ENCODE measurements at regions not wholly inside any gene's neighbourhood (a gene's known extent, or its start where the extent isn't known, plus 50 kb on each side); places are given as distances from the start of the nearest gene placed in this dataset.

DNA sequence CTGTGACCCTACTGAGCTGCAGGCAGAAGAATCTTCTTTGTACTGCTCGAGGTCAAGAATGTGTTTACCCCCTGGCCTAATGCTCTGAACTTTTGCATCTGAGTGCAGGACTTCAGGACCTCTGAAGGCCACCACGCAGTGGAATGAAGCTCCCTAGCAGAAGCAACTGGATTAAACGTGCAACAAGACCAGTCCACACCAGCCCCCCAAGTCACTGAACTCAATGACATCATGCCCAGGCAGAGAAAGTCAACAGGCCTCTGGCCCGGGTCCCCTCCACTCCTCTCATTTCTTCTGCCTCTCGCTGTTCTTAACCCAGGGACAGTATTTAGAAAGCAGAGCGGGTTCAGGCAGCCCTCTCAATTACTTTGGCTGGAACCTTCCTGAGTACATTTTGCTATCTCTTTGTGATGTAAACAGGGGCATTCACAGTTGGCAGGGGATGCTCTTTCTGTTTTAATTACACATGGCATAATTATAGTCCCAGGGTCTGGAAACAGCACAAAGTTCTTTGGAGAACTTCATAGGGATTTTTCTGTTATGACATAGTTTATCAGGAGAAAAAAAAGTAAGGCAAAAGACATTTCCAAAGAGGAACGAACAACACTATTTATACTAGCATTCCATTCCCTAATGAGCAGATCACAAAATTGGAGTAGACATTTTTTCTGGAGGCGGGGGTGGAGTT lies 108.2 kb upstream of the SPATA31D4 start:
- DNase-seq (ENCODE audit: low read depth): no peak
- TF ChIP-seq, protein P1, sequence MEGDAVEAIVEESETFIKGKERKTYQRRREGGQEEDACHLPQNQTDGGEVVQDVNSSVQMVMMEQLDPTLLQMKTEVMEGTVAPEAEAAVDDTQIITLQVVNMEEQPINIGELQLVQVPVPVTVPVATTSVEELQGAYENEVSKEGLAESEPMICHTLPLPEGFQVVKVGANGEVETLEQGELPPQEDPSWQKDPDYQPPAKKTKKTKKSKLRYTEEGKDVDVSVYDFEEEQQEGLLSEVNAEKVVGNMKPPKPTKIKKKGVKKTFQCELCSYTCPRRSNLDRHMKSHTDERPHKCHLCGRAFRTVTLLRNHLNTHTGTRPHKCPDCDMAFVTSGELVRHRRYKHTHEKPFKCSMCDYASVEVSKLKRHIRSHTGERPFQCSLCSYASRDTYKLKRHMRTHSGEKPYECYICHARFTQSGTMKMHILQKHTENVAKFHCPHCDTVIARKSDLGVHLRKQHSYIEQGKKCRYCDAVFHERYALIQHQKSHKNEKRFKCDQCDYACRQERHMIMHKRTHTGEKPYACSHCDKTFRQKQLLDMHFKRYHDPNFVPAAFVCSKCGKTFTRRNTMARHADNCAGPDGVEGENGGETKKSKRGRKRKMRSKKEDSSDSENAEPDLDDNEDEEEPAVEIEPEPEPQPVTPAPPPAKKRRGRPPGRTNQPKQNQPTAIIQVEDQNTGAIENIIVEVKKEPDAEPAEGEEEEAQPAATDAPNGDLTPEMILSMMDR (IDR thresholded peaks at IDR 0.05; ENCODE audit: low read depth, low read length, missing control alignments): no peak
- H3K4me3 ChIP-seq (ENCODE audit: low read depth, low read length): no peak overlapping the region

DNA sequence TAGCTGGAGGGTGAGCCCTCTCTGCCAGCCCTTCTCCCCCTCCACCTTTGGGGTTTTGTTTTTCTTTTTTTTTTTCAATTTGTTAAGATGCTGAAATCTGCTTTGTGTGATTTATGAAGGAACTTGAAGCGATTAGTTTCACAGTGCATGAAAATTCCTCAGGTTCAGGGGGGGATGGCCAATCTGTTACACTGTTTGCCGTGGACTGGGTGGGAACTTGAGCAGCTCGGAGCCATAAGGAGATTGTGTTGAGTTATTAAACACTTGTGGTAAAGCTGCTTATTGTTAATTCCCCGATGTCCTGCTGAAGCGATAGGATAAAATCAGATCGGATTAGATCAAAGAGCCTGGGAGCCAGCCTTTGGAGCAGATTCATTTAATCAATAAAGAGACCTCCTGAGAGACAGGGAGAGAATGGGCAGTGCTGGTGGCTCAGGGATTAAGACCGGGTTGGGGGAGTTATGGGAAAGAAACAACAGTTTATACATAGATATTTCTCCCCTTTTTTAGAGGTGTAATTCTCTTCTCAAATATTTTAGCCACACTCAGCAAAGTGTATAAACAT lies 105.8 kb upstream of the SPATA31D4 start:
- DNase-seq (ENCODE audit: low read depth): no peak
- H3K4me3 ChIP-seq (ENCODE audit: low read depth, low read length): no peak overlapping the region
- TF ChIP-seq, protein P1 (IDR thresholded peaks at IDR 0.05; ENCODE audit: low read depth, low read length, missing control alignments): no peak

DNA sequence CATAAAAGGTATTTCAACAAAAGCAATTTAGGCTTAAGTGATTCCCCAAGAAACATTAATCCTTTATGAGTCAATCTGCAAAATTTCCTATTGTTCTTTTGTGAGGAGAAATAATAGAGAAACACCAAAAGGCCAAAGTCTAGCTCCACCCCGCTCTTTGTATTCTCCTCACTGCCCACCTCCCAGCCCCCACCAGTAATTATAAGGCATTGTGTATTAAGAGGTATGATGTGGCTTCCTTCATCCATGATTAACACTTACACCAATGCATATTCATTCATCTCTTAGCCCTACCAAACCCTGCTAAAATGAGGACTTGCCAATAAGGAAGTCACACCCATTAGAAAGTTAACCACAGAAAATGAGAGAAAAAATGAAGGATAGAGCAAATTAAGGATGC lies 105.3 kb upstream of the SPATA31D4 start:
- no peak for DNase-seq (ENCODE audit: low read depth)
- no peak overlapping the region for H3K4me3 ChIP-seq (ENCODE audit: low read depth, low read length)
- TF ChIP-seq, protein P1 (IDR thresholded peaks at IDR 0.05; ENCODE audit: low read depth, low read length, missing control alignments): no peak

DNA sequence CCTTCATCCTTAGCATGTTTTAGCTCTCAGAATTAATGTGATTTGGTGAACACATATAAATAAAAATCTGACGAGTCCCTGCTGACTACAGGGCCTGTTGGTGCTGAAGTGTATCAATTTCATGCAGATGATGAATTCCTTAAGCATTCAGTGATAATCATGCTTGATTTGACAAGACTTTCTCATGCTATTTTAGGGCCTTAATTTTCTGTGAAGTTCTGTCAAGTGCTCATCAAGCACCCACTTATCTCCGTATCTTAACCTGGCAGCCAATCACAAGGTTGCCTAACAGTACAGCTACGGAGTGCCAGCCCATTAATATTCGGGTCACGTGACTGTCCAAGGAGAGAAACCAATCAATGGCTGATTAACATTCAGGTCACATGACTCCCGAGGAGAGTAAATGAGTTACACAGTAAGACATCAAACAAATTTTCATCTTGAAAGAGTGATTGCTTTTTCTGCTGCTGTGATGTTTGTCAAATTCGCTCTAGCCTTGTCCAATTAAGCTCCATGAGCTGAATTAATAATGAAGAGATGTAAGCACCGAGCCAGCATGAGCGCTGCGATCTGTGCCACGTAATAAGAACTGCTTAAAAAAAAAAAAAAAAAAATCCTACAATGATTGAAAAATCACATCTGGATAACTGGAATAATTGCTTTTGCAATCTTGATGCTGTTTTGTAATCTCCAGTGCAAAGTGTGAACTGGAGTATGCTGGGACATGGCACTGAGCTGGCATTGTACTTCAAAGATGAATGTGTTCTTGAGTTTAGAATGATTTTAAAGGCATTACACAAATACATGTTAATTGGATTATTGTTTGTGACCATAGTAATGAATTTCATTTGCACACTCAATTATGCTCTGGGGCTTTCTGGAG lies 104.3 kb upstream of the SPATA31D4 start:
- DNase-seq (ENCODE audit: low read depth): no peak
- H3K4me3 ChIP-seq (ENCODE audit: low read depth, low read length): no peak overlapping the region
- TF ChIP-seq, protein P1 (IDR thresholded peaks at IDR 0.05; ENCODE audit: low read depth, low read length, missing control alignments): no peak

DNA sequence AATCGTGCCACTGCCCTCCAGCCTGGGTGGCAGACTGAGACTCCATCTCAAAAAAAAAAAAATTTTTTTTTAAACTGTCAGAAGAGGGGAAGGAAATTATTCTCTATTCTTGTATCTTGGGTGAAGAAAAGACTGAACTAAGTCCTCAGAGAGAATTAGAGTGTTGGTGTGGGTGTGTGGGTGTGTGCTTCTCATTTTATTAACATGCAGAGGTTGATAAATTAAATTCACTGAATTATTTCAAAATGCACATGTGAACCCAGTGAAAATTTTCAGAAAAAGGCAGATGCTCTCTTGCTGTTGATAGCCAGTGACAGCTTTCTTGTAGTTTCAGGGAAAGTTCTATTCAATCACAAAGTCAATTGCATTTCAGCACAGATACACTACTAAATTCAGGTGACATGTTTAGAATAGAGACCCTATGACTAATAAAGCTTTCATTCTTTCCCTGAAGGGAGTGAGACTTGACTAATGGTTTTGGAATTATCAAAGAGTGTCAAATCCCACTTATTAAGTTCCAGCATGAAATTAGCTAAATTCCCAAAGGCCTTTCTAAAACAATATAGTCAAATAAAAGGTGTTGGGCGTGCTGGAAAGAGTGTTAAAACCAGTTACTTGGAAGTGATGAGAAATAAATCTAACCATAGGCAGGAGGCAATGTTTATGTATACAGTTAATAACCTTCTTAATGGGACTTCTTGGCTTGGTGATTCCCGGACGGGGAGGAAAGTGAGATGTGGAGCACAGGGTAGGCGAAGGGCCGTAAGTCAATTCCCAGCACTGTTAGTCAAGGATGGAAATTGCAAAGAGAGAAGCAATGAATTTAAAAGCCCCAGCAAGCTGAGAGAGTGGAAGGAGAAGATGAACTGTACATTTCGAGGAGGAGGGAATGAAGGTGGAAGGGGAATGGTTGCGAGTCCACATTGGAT lies 103.2 kb upstream of the SPATA31D4 start:
- DNase-seq (ENCODE audit: low read depth): no peak
- no peak overlapping the region for H3K4me3 ChIP-seq (ENCODE audit: low read depth, low read length)
- TF ChIP-seq, protein P1 (IDR thresholded peaks at IDR 0.05; ENCODE audit: low read depth, low read length, missing control alignments): no peak

DNA sequence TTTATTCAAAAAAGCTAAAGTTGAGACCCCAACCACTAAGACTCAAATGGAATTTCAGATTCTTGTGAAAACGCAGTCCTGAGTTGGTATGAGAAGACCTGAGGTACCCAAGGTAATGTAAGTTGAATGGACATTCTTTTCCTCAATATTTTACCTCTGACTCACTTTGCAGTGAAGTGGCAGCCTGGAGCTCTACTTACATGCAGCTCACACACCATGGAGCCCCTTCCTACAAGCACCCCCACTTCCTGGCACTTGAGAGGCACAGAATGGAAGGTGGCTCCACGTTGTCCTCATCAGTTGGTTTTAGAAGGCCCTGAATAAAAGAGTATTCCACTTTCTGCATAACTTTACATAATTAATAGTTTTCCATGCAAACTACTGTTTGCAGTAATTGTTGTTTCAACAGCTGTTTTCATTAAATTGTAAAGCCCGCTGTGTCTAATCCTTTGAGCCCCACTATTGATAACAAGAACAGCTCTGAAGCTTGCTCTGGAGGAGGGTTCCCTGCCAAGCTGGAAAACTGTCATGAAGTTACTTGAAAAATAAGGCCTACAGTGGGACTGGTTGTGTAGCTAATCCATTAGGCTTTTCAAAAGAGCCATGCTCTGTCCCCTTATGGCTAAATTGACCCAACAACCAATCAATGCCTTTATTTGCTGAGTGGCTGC lies 102.2 kb upstream of the SPATA31D4 start:
- TF ChIP-seq, protein P1 (IDR thresholded peaks at IDR 0.05; ENCODE audit: low read depth, low read length, missing control alignments): no peak
- no peak overlapping the region for H3K4me3 ChIP-seq (ENCODE audit: low read depth, low read length)
- DNase-seq (ENCODE audit: low read depth): no peak

All from GM12864 (cell line).